ENCODE measurements at regions not wholly inside any gene's neighbourhood (a gene's known extent, or its start where the extent isn't known, plus 50 kb on each side); places are given as distances from the start of the nearest gene placed in this dataset.

DNA sequence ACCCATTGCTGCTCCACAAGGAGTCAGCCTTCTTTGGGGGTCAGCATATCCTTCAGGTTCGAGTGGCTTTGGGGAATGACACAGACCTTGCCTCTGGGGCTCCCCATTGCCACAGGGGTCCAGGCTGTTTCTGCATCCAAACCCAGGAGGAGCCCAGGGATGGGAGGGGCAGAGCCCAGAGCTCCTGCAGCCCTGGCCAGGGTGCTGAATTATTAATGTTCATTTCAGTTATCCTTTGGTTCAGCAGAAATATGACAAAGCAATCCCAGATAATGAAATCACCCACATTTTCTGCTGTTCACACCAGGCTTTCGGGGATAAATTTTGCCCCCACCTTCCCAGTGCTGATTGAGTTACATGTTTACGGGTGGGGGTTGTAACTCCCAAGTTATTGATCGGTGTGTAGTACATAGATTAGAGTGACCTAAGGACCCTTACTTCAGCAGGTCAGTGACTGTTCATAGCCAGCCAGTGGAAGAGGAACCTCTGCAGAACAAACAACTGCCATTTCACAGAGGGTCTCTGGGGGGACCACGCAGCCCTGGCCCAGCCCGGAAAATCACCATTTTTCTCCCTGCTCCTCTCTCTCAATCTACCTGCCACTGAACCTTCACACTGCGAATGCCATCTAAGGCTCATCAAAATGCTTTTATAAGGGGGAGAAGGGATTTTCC is 240.3 kb upstream of the N4BP1 start:
- no peaks in the 10 kb centered on the region for H3K9me3 ChIP-seq (ENCODE audit: control insufficient read depth in 2 of 2, low read length in 2 of 2)
- no peak overlapping the region for H3K4me3 ChIP-seq (ENCODE audit: low read length in 2 of 2)
- H3K27ac ChIP-seq (ENCODE audit: low read length): no peak overlapping the region
- no peaks in the 10 kb centered on the region for H3K4me1 ChIP-seq (ENCODE audit: control insufficient read depth, insufficient read depth, low read length)
- no peaks in the 10 kb centered on the region for H3K36me3 ChIP-seq (ENCODE audit: control insufficient read depth in 2 of 2, insufficient read depth in 2 of 2, low read length in 2 of 2)
- H3K9ac ChIP-seq (ENCODE audit: low read length in 2 of 2): no peak overlapping the region
- no peaks in the 10 kb centered on the region for H3K27me3 ChIP-seq (ENCODE audit: control insufficient read depth in 1 of 2, insufficient read depth in 2 of 2, low read length in 2 of 2)

DNA sequence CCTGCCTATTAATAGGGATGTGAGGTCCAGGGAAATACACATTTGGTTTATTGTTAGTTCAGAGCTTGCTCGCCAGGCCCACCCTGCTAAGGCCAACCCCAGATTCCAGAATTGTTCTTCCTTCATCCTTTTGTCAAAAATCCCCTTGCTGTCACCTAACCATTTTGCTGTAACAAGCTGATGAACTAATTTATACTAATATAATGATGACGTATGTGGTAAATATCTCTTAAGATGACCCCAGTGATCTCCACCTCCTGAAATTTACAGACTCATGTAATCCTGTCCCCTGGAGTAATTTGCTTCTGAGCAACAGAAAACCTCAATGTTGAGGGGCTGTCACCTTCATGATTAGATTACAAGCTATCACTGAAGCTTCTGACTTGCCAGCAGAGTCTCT is 236.3 kb upstream of the N4BP1 start:
- Histone ChIP-seq H3K9me3 (ENCODE audit: control insufficient read depth in 2 of 2, low read length in 2 of 2) (no peaks in the 10 kb centered on the region), H3K27ac (ENCODE audit: low read length) (no peak overlapping the region), H3K36me3 (ENCODE audit: control insufficient read depth in 2 of 2, insufficient read depth in 2 of 2, low read length in 2 of 2) (no peaks in the 10 kb centered on the region), H3K4me3 (ENCODE audit: low read length in 2 of 2) (no peak overlapping the region), H3K27me3 (ENCODE audit: control insufficient read depth in 1 of 2, insufficient read depth in 2 of 2, low read length in 2 of 2) (no peaks in the 10 kb centered on the region), H3K9ac (ENCODE audit: low read length in 2 of 2) (no peak overlapping the region), H3K4me1 (ENCODE audit: control insufficient read depth, insufficient read depth, low read length) (no peaks in the 10 kb centered on the region)

DNA sequence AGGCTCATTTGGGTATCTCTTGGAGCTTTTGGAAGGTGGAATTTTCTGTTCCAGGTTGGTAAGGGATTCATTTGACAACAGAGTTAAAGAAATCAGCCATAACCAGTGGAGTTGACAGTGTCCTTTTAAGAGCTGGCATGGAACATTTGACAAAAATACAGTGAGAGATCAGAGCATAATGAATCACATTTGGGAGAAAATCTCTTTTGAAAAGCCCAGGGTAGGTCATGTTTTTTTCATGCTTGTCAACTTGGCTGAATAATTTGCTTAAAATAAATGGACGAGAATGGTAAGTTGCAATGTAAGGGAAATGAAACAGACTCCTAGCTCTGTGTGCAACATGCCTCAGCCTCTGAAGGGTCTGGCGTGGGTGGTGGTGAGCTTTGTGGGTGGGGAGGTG is 235.3 kb upstream of the N4BP1 start:
- no peaks in the 10 kb centered on the region for H3K9me3 ChIP-seq (ENCODE audit: control insufficient read depth in 2 of 2, low read length in 2 of 2)
- H3K4me1 ChIP-seq (ENCODE audit: control insufficient read depth, insufficient read depth, low read length): no peaks in the 10 kb centered on the region

DNA sequence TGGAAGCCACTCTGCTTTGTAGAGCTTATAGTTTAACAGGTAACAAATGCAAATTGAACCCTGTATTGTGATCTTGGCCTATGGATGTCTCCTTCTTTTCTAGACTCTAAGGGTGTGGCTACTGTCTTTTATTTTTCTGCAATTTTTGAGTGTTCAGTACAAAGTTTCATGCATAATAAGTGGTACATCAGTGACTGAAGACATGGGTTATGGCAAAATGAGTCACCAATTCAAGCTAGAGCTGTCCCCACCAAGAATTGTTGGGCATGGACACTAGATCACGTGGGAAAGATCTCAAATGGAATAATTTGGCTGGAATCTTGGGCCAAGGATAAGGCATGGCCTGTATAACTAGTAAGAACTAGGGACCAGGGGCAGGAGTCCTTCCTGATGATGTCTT is 228.4 kb upstream of the N4BP1 start:
- Histone ChIP-seq H3K27ac (ENCODE audit: low read length) (no peak overlapping the region), H3K9me3 (ENCODE audit: control insufficient read depth in 2 of 2, low read length in 2 of 2) (peaks cover 0 to 5% of the 10 kb centered on the region in 2 donors), H3K27me3 (ENCODE audit: control insufficient read depth in 1 of 2, insufficient read depth in 2 of 2, low read length in 2 of 2) (peaks cover 0 to 3% of the 10 kb centered on the region in 2 donors), H3K9ac (ENCODE audit: low read length in 2 of 2) (no peak overlapping the region), H3K36me3 (ENCODE audit: control insufficient read depth in 2 of 2, insufficient read depth in 2 of 2, low read length in 2 of 2) (no peaks in the 10 kb centered on the region), H3K4me1 (ENCODE audit: control insufficient read depth, insufficient read depth, low read length) (no peaks in the 10 kb centered on the region), H3K4me3 (ENCODE audit: low read length in 2 of 2) (no peak overlapping the region)

More for the DNA sequence above, 235.3 kb upstream of the N4BP1 start:
- Histone ChIP-seq H3K9ac (ENCODE audit: low read length in 2 of 2) (no peak overlapping the region), H3K36me3 (ENCODE audit: control insufficient read depth in 2 of 2, insufficient read depth in 2 of 2, low read length in 2 of 2) (no peaks in the 10 kb centered on the region), H3K27me3 (ENCODE audit: control insufficient read depth in 1 of 2, insufficient read depth in 2 of 2, low read length in 2 of 2) (no peaks in the 10 kb centered on the region), H3K4me3 (ENCODE audit: low read length in 2 of 2) (no peak overlapping the region), H3K27ac (ENCODE audit: low read length) (no peak overlapping the region)

DNA sequence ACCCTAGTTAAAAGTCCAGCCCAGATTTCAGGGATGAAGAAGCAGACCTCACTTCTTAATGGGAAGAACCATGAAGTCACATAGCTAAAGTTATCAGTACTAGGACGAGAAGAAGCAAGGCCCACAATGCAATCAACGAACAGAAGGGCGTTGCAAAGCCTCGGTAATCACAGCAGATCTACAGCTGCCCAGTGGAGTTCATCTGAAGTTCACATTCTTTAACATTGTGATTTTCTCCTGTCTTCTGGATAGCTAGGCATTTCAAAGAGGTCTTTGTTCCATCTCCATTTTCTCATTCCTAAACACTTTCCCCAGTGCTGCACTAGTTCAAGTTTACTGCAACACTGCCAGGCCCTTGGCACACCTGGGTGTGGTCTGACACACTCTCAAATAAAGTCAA is 226.7 kb upstream of the N4BP1 start:
- Histone ChIP-seq H3K4me1 (ENCODE audit: control insufficient read depth, insufficient read depth, low read length) (no peaks in the 10 kb centered on the region), H3K9ac (ENCODE audit: low read length in 2 of 2) (no peak overlapping the region), H3K9me3 (ENCODE audit: control insufficient read depth in 2 of 2, low read length in 2 of 2) (peaks cover 0 to 5% of the 10 kb centered on the region in 2 donors), H3K4me3 (ENCODE audit: low read length in 2 of 2) (no peak overlapping the region), H3K27ac (ENCODE audit: low read length) (no peak overlapping the region), H3K36me3 (ENCODE audit: control insufficient read depth in 2 of 2, insufficient read depth in 2 of 2, low read length in 2 of 2) (no peaks in the 10 kb centered on the region), H3K27me3 (ENCODE audit: control insufficient read depth in 1 of 2, insufficient read depth in 2 of 2, low read length in 2 of 2) (peaks cover 0 to 3% of the 10 kb centered on the region in 2 donors)

DNA sequence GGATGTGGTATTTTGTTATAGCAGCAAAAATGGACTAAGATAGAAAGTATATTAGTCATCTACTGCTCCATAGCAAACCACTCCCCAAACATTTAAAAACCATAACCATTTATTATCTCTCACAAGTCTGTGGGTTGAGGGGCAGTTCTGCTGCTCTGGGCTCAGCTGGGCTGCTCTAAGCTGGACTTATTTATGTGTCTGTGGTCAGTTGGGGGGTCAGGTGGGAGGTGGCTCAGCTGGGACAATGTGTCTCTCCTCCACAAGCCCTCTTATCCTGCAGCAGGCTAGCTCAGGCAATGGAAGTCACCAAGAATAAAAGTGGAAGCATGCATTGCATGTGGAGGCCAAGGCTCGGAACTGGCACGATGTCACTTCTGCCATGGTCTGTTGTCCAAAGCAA is 226.1 kb upstream of the N4BP1 start:
- peaks cover 0 to 3% of the 10 kb centered on the region in 2 donors for H3K27me3 ChIP-seq (ENCODE audit: control insufficient read depth in 1 of 2, insufficient read depth in 2 of 2, low read length in 2 of 2)
- H3K36me3 ChIP-seq (ENCODE audit: control insufficient read depth in 2 of 2, insufficient read depth in 2 of 2, low read length in 2 of 2): no peaks in the 10 kb centered on the region
- no peaks in the 10 kb centered on the region for H3K4me1 ChIP-seq (ENCODE audit: control insufficient read depth, insufficient read depth, low read length)
- H3K9me3 ChIP-seq (ENCODE audit: control insufficient read depth in 2 of 2, low read length in 2 of 2): peaks cover 0 to 5% of the 10 kb centered on the region in 2 donors
- no peak overlapping the region for H3K4me3 ChIP-seq (ENCODE audit: low read length in 2 of 2)
- H3K9ac ChIP-seq (ENCODE audit: low read length in 2 of 2): no peak overlapping the region
- no peak overlapping the region for H3K27ac ChIP-seq (ENCODE audit: low read length)

DNA sequence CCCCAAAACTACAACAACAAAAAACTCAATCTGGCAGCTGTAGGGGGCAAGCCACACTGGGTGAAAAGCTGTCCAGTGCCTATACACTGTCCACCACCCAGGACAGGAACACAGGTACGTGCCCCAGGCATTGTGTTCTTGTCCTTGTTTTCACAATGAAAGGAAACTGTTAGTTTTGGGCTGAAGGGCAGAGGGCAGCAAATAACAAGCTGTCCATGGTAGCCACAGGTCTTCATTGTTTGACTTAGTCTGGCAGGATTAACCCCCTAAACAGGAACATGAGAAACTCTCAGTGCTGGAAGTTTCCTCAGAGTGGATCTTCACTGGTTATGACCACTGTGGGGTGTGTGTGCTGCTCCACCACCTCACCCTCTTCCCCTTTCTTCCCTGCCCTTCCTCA is 224.6 kb upstream of the N4BP1 start:
- H3K27ac ChIP-seq (ENCODE audit: low read length): no peak overlapping the region
- H3K9me3 ChIP-seq (ENCODE audit: control insufficient read depth in 2 of 2, low read length in 2 of 2): peaks cover 0 to 5% of the 10 kb centered on the region in 2 donors
- no peaks in the 10 kb centered on the region for H3K36me3 ChIP-seq (ENCODE audit: control insufficient read depth in 2 of 2, insufficient read depth in 2 of 2, low read length in 2 of 2)
- H3K9ac ChIP-seq (ENCODE audit: low read length in 2 of 2): no peak overlapping the region
- H3K4me1 ChIP-seq (ENCODE audit: control insufficient read depth, insufficient read depth, low read length): no peaks in the 10 kb centered on the region
- no peak overlapping the region for H3K4me3 ChIP-seq (ENCODE audit: low read length in 2 of 2)
- peaks cover 0 to 3% of the 10 kb centered on the region in 2 donors for H3K27me3 ChIP-seq (ENCODE audit: control insufficient read depth in 1 of 2, insufficient read depth in 2 of 2, low read length in 2 of 2)

DNA sequence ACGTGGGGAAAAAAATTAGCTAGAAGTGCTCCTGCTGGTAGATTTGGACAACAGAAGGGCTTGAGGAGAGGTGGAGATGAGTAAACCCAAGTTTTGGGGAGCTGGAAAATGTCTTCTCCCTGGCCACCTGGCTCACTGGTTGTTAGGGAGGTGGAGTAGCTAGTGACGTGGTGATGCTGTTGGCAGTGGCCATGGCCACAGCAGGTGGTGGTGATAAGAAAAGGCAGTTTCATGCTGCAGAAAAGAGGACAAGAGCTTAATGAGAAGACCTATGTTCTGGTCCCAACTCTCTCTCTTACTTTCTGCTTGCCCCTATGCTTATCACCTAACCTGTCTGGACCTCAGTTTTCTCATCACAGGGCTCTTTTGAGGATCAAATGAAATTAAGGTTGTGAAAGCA is 223.5 kb upstream of the N4BP1 start:
- Histone ChIP-seq H3K9me3 (ENCODE audit: control insufficient read depth in 2 of 2, low read length in 2 of 2) (peaks cover 0 to 4% of the 10 kb centered on the region in 2 donors), H3K36me3 (ENCODE audit: control insufficient read depth in 2 of 2, insufficient read depth in 2 of 2, low read length in 2 of 2) (no peaks in the 10 kb centered on the region), H3K27ac (ENCODE audit: low read length) (no peak overlapping the region), H3K4me1 (ENCODE audit: control insufficient read depth, insufficient read depth, low read length) (no peaks in the 10 kb centered on the region), H3K4me3 (ENCODE audit: low read length in 2 of 2) (no peak overlapping the region), H3K27me3 (ENCODE audit: control insufficient read depth in 1 of 2, insufficient read depth in 2 of 2, low read length in 2 of 2) (peaks cover 0 to 3% of the 10 kb centered on the region in 2 donors), H3K9ac (ENCODE audit: low read length in 2 of 2) (no peak overlapping the region)

DNA sequence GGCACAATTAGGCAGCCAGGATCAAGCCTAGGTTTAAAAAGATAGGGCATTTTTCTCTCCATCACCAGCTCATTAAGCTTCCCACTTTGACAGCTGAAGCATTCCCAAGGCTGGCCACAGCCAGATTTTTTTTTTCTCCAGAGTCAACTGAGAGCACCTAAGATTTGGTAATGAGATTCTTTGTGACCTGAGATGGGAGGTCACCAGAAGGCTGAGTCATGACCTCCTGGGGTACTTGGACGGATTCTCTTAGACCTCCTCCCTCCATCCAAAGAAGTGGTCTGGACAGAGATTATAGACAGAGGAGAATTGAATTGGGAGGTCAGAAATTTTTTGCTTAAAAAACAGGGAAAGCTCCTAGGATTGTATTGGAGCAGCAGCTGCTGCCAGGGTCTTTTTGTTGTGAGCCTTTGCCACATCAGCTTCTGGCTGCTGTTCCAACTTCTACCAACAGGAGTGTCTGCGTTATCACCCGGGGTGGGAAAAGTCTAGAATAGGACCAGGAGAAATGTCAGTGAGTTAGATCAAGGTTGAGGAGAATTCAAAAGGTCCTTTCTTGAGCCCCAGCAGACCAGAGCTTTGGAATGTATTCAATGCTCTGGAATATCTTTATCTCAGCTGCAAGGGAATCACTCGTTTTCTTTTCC is 221.2 kb upstream of the N4BP1 start:
- Histone ChIP-seq H3K9ac (ENCODE audit: low read length in 2 of 2) (no peak overlapping the region), H3K4me1 (ENCODE audit: control insufficient read depth, insufficient read depth, low read length) (no peaks in the 10 kb centered on the region), H3K36me3 (ENCODE audit: control insufficient read depth in 2 of 2, insufficient read depth in 2 of 2, low read length in 2 of 2) (no peaks in the 10 kb centered on the region), H3K9me3 (ENCODE audit: control insufficient read depth in 2 of 2, low read length in 2 of 2) (no peaks in the 10 kb centered on the region), H3K4me3 (ENCODE audit: low read length in 2 of 2) (no peak overlapping the region), H3K27ac (ENCODE audit: low read length) (no peak overlapping the region), H3K27me3 (ENCODE audit: control insufficient read depth in 1 of 2, insufficient read depth in 2 of 2, low read length in 2 of 2) (peaks cover 0 to 3% of the 10 kb centered on the region in 2 donors)

DNA sequence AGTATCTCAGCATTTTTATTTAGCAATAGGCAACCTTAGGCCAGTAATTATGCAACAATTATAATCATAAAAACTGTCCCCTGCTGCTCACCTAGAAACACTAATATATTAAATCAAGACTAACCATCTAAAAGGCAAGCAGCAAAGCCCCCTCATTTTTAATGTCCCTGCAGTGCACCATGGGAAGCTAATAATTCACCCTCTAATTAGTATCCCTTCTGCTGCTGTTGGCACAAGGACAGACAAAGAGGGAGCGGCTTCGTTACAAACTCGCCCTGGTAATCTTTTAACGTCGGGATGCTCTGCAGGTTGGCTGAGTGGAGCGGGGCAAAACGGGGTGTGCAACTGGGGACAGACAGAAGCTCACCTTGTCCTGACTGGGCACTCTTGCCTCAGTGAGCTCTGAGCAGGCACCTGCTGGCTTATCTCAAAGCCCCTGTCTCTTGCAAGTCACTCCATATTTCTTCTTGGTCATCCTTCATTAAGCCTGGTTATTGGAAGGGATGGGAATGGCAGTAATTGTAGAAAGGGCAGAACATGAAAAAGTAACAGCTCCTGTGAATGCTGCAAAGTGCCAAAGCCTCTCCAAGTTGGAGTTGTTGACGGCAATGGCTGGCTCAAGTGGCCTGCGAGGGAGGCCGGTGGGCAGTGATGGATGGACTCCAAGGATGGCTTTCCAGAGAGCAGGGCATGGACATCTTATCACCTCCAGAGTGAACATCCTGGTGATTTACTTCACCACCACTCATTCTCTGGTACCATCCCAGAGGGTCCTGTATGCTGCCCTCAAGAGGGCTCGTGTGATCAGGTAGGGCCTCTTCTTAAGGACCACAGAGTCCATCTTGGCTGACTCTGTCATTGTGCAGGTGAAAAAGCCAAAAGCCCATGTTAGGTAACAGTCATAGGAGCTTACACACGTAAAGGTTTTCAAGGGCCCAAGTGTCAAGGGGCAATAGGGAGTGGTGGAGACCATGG is 219.6 kb upstream of the N4BP1 start:
- Histone ChIP-seq H3K27me3 (ENCODE audit: control insufficient read depth in 1 of 2, insufficient read depth in 2 of 2, low read length in 2 of 2) (peaks cover 0 to 2% of the 10 kb centered on the region in 2 donors), H3K9ac (ENCODE audit: low read length in 2 of 2) (no peak overlapping the region), H3K27ac (ENCODE audit: low read length) (no peak overlapping the region), H3K36me3 (ENCODE audit: control insufficient read depth in 2 of 2, insufficient read depth in 2 of 2, low read length in 2 of 2) (no peaks in the 10 kb centered on the region), H3K4me3 (ENCODE audit: low read length in 2 of 2) (no peak overlapping the region), H3K9me3 (ENCODE audit: control insufficient read depth in 2 of 2, low read length in 2 of 2) (no peaks in the 10 kb centered on the region), H3K4me1 (ENCODE audit: control insufficient read depth, insufficient read depth, low read length) (no peaks in the 10 kb centered on the region)

Measured in stomach smooth muscle (tissue), 2 donors.